ENCODE measurements at regions not wholly inside any gene's neighbourhood (a gene's known extent, or its start where the extent isn't known, plus 50 kb on each side); places are given as distances from the start of the nearest gene placed in this dataset.

DNA sequence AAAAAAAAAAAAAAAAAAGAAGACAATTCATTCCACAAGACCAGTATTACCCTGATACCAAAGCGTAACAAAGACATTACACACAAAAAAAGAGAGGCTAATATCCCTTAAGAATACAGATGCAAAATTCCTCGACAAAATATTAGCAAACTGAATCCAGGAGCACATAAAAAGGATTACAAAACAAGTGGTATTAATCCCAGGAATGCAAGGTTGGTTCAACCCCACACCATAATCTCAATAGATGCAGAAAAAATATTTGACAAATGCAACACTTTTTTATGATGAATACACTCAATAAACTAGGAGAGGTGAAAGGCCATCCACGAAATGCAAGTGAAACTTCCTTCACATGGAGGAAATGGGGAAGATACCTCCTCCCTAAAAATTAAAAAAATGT lies 80.1 kb upstream of the TLR4 start:
- TF ChIP-seq, protein P1, sequence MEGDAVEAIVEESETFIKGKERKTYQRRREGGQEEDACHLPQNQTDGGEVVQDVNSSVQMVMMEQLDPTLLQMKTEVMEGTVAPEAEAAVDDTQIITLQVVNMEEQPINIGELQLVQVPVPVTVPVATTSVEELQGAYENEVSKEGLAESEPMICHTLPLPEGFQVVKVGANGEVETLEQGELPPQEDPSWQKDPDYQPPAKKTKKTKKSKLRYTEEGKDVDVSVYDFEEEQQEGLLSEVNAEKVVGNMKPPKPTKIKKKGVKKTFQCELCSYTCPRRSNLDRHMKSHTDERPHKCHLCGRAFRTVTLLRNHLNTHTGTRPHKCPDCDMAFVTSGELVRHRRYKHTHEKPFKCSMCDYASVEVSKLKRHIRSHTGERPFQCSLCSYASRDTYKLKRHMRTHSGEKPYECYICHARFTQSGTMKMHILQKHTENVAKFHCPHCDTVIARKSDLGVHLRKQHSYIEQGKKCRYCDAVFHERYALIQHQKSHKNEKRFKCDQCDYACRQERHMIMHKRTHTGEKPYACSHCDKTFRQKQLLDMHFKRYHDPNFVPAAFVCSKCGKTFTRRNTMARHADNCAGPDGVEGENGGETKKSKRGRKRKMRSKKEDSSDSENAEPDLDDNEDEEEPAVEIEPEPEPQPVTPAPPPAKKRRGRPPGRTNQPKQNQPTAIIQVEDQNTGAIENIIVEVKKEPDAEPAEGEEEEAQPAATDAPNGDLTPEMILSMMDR (IDR thresholded peaks at IDR 0.05; ENCODE audit: low read depth, low read length) = no peak
- DNase-seq (ENCODE audit: extremely low read depth, low read depth) = no peak

DNA sequence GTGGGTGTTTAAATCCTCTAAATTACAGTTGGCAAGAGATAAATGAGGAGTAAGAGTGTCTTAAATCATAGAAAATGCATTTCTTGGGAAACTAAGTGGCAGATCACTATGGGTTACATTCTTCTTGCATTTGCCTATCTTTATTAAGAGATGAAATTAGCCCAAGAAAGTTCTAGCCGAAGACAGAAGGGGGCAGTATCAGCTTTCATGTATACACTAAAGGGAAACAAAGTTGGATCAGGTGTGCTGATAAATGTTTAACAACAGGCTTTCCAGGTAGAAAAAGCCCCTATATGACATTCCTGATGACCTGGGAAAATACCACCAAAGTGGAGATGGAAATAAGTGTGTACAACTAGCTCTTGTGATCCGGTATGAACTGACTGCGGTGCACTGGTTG lies 81.9 kb upstream of the TLR4 start:
- TF ChIP-seq, protein P1 (IDR thresholded peaks at IDR 0.05; ENCODE audit: low read depth, low read length) = no peak
- DNase-seq (ENCODE audit: extremely low read depth, low read depth) = no peak

DNA sequence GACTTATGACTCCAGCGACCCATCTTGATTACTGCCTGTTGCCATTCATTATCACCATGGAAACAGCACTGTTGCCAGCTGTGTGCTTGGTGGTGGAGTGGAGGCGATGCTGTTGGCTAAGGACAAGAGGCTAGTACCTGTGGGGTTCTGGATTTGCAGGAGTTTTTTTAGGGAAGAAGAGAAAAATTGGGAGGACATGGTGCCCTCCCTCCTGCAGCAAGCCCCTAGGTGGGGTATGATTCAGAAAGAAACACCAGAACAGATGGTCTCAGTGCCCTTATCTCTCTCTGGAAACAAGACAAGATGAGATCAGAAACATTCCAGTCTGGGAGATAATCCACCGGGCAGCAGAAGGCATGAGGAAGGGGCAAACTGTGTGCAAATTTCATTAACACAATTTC lies 87.8 kb upstream of the TLR4 start:
- no peak for DNase-seq (ENCODE audit: extremely low read depth, low read depth)
- TF ChIP-seq, protein P1 (IDR thresholded peaks at IDR 0.05; ENCODE audit: low read depth, low read length) = no peak

DNA sequence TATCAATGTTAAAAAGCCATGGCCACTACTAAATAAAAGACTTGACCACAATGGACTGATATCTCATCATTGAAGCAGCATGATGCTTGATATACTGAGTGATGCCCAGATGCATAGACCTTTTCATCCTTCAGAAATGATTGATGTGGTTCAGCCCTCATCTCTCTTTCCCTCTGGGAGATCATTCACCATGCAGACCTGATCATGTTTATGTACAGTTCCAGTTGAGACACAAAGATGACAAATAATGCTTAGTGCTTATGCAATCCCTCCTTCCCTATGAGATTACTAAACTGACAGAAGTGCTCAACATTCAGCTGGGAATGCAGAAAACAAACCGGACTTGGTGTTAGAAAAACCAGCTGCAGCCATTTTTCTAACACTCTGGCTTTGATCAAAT lies 91.9 kb upstream of the TLR4 start:
- TF ChIP-seq, protein P1 (IDR thresholded peaks at IDR 0.05; ENCODE audit: low read depth, low read length) = no peak
- DNase-seq (ENCODE audit: extremely low read depth, low read depth) = no peak

DNA sequence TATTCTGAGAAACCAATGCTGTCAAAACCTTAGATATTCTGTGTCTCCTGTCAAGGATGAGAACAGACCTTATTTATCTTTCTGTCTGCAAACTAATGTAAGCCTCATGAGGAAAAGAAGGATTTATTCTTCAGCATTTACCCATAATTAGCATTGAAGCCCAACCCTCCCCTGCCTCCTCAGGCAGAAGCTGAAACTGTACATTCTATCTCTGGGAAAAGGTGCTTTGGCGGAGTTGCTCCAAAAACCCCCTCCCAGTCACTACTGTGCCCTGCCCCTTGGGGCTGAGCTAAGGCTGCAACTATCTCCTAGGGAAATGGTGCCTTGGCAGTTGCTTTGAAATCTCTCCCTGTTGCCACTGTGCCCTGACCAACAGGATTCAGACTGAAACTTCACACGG lies 106.2 kb upstream of the TLR4 start:
- TF ChIP-seq, protein P1 (IDR thresholded peaks at IDR 0.05; ENCODE audit: low read depth, low read length) = no peak
- no peak for DNase-seq (ENCODE audit: extremely low read depth, low read depth)

DNA sequence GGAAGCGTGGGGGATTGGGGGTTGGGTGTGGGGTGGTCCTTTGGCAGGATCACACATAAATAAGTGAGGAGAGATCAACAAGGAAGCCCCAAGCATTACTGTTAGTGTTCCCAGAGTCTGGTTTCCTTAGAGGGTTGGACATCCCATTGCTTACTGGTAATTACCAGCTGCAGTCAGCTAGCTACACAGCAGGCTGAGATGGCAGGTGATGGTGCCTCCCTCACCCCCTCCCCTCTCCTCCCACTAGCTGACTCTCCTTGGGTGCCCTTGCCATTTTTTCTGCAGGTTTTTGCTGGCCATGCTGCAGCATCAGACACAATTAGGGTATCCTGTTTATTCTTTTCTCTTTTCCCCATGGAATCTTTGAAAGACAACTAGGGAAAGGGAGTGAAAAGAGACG lies 107.5 kb upstream of the TLR4 start:
- DNase-seq (ENCODE audit: extremely low read depth, low read depth) = no peak
- TF ChIP-seq, protein P1 (IDR thresholded peaks at IDR 0.05; ENCODE audit: low read depth, low read length) = no peak

DNA sequence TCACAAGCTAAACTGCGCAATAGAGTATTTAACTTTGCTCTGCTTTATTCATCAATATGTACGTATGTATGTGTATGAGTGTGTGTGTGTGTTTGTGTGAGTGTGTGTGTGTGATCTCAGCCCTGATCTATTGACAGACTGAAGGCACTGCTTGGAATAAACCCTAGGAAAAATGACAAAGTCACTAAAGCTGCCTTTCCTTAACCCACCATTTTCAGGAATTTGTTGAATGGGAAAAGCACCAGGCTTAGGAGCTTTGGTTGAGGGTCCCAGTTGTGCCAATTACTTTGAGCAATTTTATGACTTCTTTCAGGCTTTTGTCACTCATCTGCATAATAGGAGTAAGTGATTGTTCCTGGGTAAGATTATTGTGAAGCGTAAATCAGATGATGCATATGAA lies 108.6 kb upstream of the TLR4 start:
- TF ChIP-seq, protein P1 (IDR thresholded peaks at IDR 0.05; ENCODE audit: low read depth, low read length) = no peak
- no peak for DNase-seq (ENCODE audit: extremely low read depth, low read depth)

Measured in AG09319 (cell line).